ENCODE measurements at regions not wholly inside any gene's neighbourhood (a gene's known extent, or its start where the extent isn't known, plus 50 kb on each side); places are given as distances from the start of the nearest gene placed in this dataset.
"Not testable (repeated sequence)": the region's sequence is repeated elsewhere in the genome, so short reads cannot be mapped to it uniquely, and the experiment has no call there.

DNA sequence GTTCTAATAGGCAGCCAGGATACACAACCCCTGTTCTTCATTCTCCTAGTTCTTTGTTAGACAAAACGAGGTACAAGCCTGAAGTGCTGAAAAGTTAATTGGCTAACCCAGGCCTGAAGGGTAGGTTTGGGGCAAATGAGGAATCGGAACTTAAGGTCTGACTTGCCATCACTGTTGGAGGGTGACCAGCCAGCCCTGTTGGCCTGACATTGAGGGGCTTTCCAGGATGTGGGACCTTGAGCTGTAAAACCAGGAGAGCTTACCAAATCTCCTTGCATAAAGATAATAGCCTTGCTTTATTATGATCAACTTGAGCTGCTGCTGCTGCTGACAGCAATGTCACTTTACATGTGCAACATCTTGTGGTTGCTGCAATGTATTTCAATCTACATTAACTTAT, 256.0 kb downstream of the VAPA start:
- DNase-seq (ENCODE audit: low spot score) = no peak

DNA sequence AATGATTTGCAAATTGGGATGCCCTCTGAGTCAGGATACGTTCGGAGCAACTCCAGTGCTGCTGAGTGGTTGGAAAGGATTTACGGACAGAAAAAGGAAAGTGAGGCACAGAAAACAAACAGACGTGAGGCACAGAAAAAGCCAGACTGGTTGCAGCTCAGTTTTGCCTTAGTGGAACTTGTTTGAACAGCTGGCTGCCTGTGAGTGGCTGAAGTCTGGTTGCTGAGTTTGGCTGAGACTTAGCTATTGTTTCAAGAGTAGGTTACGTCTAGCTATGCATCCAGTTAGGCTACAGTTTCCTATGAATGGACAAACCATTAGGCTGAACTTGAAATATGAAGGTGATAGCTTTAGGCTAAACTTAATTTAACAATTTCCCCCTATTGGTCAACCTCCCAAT, 256.6 kb downstream of the VAPA start:
- no peak for DNase-seq (ENCODE audit: low spot score)

DNA sequence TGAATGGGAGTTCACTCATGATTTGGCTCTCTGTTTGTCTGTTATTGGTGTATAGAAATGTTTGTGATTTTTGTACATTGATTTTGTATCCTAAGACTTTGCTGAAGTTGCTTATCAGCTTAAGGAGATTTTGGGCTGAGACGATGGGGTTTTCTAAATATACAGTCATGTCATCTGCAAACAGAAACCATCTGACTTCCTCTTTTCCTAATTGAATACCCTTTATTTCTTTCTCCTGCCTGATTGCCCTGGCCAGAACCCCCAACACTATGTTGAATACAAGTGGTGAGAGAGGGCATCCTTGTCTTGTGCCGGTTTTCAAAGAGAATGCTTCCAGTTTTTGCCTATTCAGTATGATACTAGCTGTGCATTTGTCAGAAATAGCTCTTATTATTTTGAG, 261.5 kb downstream of the VAPA start:
- DNase-seq (ENCODE audit: low spot score) = not testable (repeated sequence)

DNA sequence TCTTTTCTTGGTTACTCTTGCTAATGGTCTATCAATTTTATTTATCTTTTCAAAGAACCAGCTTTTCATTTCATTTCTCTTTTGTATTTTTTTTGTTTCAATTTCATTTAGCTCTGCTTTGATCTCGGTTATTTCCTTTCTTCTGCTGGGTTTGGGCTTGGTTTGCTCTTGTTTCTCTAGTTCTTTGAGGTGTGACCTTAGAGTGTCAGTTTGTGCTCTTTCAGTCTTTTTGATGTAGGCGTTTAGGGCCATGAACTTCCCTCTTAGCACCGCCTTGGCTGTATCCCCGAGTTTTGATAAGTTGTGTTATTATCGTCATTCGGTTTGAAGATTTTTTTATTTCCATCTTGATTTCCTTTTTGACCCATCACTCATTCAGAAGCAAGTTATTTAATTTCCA, 265.5 kb downstream of the VAPA start:
- not testable (repeated sequence) for DNase-seq (ENCODE audit: low spot score)

DNA sequence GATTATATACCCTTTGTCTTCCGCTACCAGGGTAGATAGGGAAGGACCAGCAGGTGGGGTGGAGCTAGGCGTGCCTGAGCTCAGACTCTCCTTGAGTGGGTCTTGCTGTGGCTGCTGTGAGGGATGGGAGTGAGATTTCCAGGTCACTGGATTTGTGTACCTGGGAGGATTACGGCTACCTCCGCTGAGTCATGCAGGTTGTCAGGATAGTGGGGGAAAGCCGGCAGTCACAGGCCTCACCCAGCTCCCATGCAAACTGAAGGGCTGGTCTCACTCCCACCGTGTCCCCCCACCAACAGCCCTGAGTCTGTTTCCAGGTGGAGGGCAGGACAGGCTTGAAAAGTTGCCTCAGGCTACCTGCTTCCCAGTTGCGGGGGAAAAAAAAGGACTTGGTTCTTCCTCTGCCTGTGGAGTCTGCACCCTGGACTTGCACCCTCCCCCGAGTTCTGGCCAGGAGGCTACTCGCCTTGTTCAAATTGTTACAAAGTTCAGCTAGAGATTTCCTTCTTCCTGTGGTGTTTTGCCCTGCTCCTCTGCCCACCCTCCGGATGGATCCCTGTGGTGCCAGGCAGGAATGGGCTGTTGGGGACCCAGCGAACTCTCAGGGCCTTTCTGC, 268.3 kb downstream of the VAPA start:
- DNase-seq (ENCODE audit: low spot score) = no peak

DNA sequence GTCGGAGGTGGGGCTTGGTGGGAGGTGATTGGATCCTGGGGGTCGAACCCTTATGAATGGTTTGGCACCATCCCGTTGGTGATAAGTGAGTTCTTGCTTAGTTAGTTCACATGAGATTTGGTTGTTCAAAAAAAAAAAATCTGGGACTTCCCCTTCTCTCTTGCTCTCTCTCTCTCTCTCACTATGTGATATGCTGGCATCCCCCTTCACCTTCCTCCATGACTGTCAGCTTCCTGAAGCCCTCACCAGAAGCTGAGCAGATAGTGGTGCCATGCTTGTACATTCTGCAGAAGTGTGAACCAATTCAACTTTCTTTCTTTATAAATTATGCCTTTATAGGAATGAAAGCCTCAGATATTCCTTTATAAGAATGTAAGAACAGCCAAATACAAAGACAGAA, 269.7 kb upstream of the APCDD1 start:
- DNase-seq (ENCODE audit: low spot score) = no peak

DNA sequence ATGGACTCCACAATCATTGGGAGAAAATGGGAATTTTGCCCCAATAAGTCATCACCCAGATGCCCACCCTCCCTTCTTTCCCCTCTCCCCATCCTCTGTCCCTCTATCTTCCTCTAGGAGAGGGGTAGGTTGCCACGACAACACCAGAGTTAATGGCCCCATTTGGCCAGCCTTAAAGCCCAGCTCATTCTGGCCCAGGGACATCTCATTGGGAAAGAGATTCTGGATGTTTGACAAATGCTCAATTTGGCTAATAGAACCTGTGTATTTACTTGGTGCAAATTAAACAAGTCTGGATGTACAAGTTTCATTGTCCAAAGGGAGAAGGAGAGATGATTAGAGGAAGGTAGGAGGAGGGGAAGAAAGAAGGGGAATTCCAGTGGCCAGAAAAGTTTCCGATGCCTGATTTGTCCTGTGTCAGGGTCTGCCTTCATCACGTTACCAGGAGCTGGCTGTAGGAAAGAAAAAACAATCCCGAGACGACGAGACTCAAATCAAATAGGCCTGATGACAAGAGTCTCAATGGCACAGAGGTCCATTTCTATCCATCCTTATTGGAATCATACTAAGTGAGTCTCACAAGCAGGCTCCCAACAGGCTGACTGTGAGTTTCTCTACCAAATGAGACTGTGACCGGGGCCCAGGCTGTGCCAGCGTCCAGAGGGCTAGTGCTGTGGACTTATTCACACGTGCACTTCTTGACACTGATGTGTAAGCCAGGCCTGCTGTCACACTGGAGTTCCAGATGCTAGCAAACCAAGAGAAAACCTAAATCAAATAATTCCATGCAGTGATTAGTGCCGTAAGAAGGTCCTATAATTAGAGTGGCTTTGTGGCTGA, 265.2 kb upstream of the APCDD1 start:
- no peak for DNase-seq (ENCODE audit: low spot score)

DNA sequence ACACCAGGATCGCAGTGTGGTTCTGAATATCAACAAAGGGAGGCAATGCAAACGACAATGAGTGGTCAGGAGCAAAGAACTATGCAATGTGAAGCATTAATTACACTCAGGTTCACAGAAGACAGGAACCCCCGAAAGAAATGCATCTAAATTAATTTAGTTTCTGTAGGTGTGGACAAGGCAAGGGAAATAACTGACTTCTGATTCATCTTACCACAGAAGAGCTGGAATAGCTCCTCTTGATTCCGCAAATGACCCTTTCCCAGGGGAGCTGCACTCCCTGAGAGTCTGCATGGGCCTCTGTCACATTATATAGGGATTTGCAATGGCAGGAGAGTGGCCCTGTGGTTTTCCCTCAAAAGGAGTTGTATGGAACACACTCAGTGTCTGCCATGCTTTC, 263.9 kb upstream of the APCDD1 start:
- no peak for DNase-seq (ENCODE audit: low spot score)

DNA sequence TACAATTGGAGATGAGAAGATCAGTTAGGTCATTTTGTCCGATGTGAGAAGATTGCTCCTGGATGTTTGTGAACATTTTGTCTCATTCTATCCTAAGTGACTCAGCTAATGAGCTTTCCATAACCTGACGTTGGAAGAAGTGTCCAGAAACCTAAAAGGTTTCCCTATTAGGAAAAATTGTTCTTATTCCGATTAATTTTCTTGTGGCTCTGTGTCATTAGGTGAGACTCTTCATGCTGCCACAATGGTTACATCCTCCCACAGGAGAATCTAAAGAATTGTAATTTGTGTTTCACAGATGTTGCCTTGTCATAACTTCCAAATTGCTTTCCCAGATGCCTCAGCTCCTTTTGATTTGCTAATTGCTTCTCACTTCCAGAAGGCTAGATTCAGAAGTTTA, 261.0 kb upstream of the APCDD1 start:
- no peak for DNase-seq (ENCODE audit: low spot score)

DNA sequence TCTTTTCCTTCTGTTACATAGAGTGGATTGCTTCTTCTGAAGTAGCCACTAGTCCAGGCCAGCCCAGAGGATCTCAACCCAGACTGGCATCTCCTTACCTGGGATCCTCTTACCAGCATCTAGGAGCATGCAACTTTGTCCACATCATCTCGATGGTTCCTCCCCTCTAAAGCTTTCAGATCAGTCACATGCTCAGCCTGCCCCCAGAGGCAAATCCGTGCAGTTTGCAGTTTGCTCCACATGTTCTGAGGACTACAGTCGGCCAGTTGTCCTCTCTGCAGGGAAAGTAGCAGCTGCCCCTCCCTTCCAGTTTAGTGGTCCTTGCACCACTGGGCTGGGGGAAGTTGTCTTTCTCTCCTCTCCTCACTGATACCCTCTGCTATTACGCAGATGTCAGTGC, 259.8 kb upstream of the APCDD1 start:
- no peak for DNase-seq (ENCODE audit: low spot score)

DNA sequence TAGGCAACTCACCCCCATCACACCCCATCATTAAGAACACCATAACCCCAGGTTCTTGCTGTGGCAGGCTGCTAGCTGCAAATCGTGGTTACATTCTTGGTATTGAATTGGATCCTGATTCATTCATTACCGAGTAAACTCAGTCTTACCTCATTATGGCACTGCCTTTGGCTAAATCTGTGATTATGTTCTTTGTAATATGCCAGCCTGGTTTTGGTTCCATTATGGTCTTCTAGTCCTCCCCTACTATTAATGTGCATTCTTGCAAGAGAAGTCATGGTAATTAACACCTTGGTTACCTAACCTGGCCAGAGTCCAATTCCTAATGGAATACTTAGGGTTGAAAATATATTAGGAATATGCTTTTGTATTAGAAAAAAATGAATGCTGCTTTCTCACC, 258.9 kb upstream of the APCDD1 start:
- DNase-seq (ENCODE audit: low spot score) = no peak

DNA sequence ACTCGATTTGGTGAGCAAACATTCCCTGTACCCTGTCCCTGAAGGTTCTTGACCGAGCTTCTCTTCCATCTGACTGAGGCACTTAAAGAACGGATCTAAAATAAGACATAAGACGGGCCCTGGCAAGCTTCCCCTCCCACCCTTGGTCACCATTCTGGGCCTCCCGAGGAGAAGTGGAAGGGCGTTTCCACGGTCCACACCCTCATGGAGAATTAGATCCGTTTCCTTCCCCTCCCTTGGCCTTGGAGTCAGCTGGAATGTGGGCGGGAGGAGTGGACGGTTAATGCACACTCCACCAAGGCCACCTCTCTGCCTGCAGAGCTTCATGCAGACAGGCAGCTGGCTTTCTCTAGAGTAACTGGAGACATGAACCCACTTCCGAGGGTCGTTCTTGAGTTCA, 257.3 kb upstream of the APCDD1 start:
- no peak for DNase-seq (ENCODE audit: low spot score)

DNA sequence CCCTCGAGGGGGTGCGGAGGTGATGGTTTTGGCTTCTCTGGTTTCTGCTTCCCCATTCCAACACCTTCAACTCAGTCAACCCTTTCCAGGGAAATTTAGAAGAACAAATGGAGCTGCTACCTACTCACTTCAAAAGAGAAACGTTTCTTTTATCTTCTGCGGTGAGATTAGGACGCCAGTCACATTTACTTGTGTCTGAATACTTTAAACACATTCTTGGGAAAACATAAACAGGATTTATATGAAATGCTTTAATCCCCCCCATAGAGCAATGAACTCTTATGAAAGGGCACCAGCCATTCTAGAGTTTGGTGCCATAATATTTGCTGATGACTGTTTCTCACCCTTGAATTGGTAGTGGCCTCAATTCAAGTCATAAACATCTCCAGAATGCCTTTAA, 253.2 kb upstream of the APCDD1 start:
- no peak for DNase-seq (ENCODE audit: low spot score)

DNA sequence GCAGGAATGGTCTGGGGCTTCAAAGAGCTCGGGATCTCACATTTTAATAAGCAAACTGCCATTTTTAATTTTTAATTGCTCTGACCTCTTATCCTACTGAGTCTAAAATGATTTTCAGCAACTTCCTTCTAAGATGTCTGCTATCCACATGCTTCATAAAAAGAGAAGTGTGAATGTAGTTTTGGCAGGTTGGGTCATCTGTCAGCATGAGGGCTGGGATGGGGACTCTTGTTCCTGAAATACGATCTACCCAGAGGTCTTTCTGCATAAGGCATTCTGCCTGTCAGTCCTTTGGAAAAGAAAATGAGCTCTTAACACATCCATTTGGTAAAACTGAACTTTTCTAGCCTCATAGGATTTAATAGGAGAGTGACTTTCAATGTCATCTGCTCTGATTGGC, 252.8 kb upstream of the APCDD1 start:
- no peak for DNase-seq (ENCODE audit: low spot score)

DNA sequence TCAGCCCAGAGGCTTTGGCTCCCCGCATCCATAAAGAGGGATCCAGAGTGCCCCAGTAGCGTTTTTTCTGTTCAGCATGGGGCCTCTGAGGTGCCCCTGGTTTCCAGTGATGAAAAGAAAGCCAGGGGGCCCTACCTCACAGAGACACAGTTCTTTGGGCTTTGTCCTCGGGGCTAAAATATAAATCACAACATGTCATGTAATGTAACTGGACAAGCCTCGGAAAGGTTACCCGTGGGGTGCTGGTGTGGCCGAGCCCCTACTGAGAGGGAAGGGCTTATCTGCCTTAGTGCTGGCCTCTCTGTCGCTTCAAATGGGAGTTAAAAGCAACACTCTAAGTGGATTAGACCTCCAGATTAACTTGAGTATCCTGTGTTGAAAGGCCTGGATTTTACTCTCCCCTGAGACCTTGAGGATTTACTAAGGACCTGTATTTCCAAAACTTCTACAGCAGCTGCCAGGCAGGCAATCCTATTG, 251.6 kb upstream of the APCDD1 start:
- DNase-seq (ENCODE audit: low spot score) = no peak

DNA sequence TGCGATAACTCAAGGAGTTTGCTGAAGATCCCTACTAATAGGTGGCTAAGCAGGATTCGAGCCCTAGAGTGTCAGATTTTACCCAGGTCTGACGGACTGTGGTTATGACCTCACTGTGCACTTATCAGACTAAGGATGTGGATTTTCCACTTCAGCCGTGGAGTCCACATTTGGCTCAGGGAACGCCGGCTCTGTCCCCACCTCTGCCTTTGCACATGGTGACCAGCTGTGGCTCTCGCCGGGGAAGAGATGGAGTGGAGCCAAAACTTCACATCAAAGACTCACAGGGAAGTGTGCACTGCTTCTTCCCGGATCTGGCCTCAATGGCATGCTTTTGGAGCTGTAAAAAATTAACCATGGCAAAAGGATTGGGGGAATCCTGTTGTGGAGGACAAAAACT, 249.3 kb upstream of the APCDD1 start:
- DNase-seq (ENCODE audit: low spot score) = no peak

DNA sequence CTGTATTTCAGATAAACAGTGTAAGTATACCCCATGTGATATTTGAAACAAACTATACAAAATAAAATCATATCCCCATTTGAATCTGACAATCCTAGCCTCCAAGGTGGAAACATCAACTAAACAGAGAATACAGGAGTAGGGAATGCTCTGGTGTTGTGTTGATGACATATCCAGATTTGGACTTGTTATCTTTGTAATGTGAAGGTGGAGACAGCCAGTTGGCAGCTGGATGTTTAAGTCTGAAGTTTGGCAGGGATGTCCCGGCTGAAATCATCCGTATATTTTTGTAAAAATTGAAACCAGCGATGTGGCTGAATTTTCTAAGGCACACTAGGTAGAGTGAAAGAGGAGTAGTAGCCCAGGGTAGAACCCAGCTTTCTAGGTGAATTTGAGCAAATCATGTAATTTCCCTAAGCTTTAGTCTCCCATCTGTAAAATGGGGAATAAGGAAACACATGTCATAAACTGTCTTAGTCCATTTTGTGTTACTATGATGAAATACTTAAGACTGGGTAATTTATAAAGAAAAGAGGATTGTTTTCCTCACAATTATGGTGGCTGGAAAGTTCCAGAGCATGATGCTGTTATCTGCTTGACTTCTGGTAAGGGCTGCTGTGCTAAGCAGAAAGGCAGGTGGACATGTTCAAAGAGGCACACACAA, 246.6 kb upstream of the APCDD1 start:
- DNase-seq (ENCODE audit: low spot score) = no peak

DNA sequence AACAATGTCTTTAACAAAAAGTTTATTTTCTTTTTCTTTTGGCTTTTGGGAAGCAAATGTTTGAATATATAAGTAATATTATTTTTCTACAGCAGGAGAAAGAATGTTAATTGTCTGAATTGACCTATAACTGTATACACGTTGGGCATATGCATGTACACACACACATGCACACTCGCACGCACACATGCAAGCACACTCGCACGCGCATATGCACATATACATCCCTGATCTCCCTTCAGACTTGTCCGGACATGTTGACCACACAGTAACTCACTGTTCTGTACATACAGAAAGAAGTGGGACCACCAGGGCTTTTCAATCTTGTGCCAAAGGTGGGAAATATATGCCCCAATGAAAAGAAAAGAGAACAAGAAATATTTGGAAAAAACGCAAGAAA, 245.1 kb upstream of the APCDD1 start:
- DNase-seq (ENCODE audit: low spot score) = no peak

DNA sequence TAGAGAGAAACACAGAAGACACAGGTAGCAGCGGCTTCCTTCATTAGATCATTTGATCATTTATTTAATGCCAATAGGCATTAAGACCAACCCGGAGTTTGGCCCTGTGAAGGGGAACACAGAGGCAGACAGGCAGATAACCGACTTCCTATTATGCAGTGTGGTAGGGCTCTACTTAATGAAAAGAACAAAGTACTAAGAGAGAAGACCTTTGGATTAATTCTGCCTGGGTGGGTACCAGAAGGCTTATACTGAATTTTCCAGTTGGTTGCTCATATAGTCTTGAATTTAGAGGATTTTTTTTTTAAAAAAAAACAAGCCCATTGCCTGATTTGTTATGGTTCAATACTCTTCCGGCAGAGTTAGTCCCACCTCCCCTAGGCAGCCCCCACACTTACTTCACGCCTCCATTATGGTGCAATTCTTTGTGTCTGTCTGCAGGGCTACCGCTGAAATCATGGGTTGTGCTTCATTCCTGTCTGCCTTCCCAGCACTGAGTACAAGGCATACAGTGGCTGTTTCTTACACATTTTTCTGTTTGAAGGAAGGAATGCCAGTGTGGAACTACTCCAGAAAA, 244.3 kb upstream of the APCDD1 start:
- DNase-seq (ENCODE audit: low spot score) = no peak

DNA sequence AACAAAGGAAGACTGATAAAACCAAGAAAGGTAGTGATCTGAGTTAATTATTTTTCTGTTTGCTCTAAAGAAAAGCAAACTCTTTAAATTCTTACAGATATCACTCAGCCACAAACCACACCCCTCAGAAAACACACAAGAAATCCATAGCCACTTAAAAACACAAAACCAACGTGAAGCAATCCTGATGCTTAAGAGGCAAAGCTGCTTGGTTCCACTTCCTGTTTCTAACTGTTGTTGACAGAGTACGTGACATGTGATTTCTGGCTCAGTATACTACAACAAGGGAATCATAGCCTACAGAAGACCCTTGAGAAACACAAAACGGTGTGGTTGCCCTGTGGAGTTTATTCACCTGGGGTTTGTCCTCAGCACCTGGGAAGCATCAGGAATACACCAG, 240.9 kb upstream of the APCDD1 start:
- no peak for DNase-seq (ENCODE audit: low spot score)

DNA sequence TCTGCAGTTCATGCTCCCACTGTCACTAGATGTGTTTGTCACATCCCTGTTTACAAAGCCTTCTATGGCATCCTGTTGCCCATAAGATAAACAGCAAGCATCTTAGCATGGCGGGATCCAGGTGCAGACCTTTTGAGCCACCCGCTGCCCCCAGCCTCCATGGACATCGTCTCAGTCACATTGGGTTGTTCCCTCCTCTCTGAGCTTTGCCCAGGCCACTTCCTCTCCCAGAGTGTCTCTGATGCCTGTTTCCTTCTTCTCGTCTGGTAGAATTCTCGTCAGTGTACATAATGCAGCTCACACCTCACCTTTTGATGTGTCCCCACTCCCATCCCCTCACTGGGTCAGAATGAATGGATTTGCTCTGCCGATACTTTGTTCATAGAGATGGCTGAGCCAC, 239.0 kb upstream of the APCDD1 start:
- no peak for DNase-seq (ENCODE audit: low spot score)

DNA sequence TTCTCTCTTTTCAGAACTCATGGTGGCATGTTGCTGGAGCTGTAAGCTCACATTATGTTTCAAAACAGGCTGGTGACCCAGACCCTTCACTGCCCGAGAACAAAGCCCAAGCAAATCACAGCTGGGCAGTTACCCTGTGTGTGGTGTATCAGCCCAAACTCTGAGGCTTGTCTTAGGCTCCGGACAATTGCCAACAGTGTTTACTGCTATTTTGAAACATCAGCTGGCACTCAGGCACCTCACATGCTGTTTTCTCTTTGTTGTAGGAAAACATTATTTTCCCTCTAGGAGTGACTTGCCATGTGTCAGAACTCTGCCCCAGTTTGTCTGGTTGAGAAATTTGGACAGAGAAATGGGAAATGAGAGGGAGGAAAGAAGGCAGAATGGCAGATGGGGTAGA, 237.6 kb upstream of the APCDD1 start:
- DNase-seq (ENCODE audit: low spot score) = no peak

DNA sequence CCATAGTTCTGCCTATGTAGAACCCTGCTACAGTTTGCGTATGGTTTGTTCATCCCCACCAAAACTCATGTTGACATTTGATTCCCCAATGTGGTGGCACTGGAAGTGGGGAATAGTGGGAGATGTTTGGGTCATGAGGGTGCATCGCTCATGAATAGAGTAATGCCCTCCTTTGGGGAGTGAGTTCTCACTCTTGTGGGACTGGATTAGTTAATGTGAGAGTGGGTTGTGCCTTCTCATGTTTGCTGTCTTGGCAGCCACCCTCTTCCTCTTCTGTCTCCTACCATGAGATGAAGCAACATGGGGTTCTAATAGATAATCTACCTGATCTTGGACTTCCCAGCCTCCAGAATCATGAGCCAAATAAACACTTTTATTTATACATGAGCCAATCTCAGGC, 237.2 kb upstream of the APCDD1 start:
- no peak for DNase-seq (ENCODE audit: low spot score)

All from hematopoietic multipotent progenitor cell treated with erythropoietin and hydrocortisone succinate and interleukin-3 and kit ligand, for 17 days (in vitro differentiated cells).